Inferior parietal cortex (tissue), 1 donor: ENCODE measurements at regions not wholly inside any gene's neighbourhood (a gene's known extent, or its start where the extent isn't known, plus 50 kb on each side); places are given as distances from the start of the nearest gene placed in this dataset.

ENCODE experiments used
- DNase-seq: peaks from one replicate; pipeline ENCODE4 v3.0.0-alpha.2; 2016; ENCODE audit errors: extremely low spot score

GRCh38 chr1:228894442-228894989 is 159.2 kb downstream of the RHOU start:
- DNase-seq, result no peak

GRCh38 chr1:228897901-228898300 is 162.6 kb downstream of the RHOU start:
- DNase-seq, result no peak

GRCh38 chr1:228898582-228898992 is 163.3 kb downstream of the RHOU start:
- no peak for DNase-seq

GRCh38 chr1:228899421-228899956 is 164.2 kb downstream of the RHOU start:
- DNase-seq, result no peak

GRCh38 chr1:228900099-228900885 is 165.0 kb downstream of the RHOU start:
- DNase-seq, result peak; percentile 47

GRCh38 chr1:228900886-228901392 is 165.7 kb downstream of the RHOU start:
- DNase-seq, result no peak

GRCh38 chr1:228901936-228902681 is 166.8 kb downstream of the RHOU start:
- no peak for DNase-seq

GRCh38 chr1:228902781-228903433 is 167.6 kb downstream of the RHOU start:
- DNase-seq, result peak; percentile 85

- DNase-seq, result peak; percentile 11
Measured at GRCh38 chr1:228903434-228904071, 168.3 kb downstream of the RHOU start.

- no peak for DNase-seq
Measured at GRCh38 chr1:228904222-228904621, 168.9 kb downstream of the RHOU start.

- DNase-seq, result no peak
Measured at GRCh38 chr1:228905701-228906101, 170.4 kb downstream of the RHOU start.

GRCh38 chr1:228906223-228906860 is 171.1 kb downstream of the RHOU start:
- no peak for DNase-seq

- no peak for DNase-seq
Measured at GRCh38 chr1:228911225-228912210, 176.2 kb downstream of the RHOU start.

GRCh38 chr1:228913626-228914414 is 178.5 kb downstream of the RHOU start:
- DNase-seq, result no peak

- DNase-seq, result no peak
Measured at GRCh38 chr1:228914700-228915099, 179.4 kb downstream of the RHOU start.

- DNase-seq, result no peak
Measured at GRCh38 chr1:228917342-228917741, 182.1 kb downstream of the RHOU start.

GRCh38 chr1:228917755-228918154 is 182.5 kb downstream of the RHOU start:
- DNase-seq, result no peak

- DNase-seq, result no peak
Measured at GRCh38 chr1:228918335-228918734, 183.1 kb downstream of the RHOU start.

- DNase-seq, result no peak
Measured at GRCh38 chr1:228919914-228920313, 184.6 kb downstream of the RHOU start.
